ENCODE measurements at regions not wholly inside any gene's neighbourhood (a gene's known extent, or its start where the extent isn't known, plus 50 kb on each side); places are given as distances from the start of the nearest gene placed in this dataset.

GRCh38 chr3:102122527-102122926, 273.2 kb downstream of the NFKBIZ start:
- TF ChIP-seq CTCF (IDR thresholded peaks at IDR 0.05 in 8 of 11, conservative IDR thresholded peaks at IDR 0.05 in 3 of 11), result no peak
- TF ChIP-seq POLR2AphosphoS5 (IDR thresholded peaks at IDR 0.05), result no peak
- TF ChIP-seq POLR2A (IDR thresholded peaks at IDR 0.05), result no peak

Measured in spleen (tissue), 7 donors.